ENCODE measurements at regions not wholly inside any gene's neighbourhood (a gene's known extent, or its start where the extent isn't known, plus 50 kb on each side); places are given as distances from the start of the nearest gene placed in this dataset.
A peak's percentile ranks its signal among the peaks of the same experiment; 100 is the strongest.
"Not testable (repeated sequence)": the region's sequence is repeated elsewhere in the genome, so short reads cannot be mapped to it uniquely, and the experiment has no call there.

- DNase-seq (ENCODE audit: low spot score): no peak
These were observed 174.8 kb downstream of the PDGFRA start for GRCh38 chr4:54403700-54404453.

GRCh38 chr4:54409270-54409817 is 180.3 kb downstream of the PDGFRA start:
- DNase-seq (ENCODE audit: low spot score): not testable (repeated sequence)

GRCh38 chr4:54414545-54414944 is 185.5 kb downstream of the PDGFRA start:
- DNase-seq (ENCODE audit: low spot score): no peak

- no peak for DNase-seq (ENCODE audit: low spot score)
These were observed 188.4 kb downstream of the PDGFRA start for GRCh38 chr4:54417476-54417875.

GRCh38 chr4:54418468-54418867 is 189.4 kb downstream of the PDGFRA start:
- DNase-seq (ENCODE audit: low spot score): no peak

GRCh38 chr4:54423066-54423465 is 194.0 kb downstream of the PDGFRA start:
- no peak for DNase-seq (ENCODE audit: low spot score)

- DNase-seq (ENCODE audit: low spot score): no peak
These were observed 198.7 kb downstream of the PDGFRA start for GRCh38 chr4:54427826-54428225.

GRCh38 chr4:54428940-54429339 is 199.8 kb downstream of the PDGFRA start:
- DNase-seq (ENCODE audit: low spot score): no peak

- no peak for DNase-seq (ENCODE audit: low spot score)
These were observed 204.6 kb downstream of the PDGFRA start for GRCh38 chr4:54433686-54434085.

GRCh38 chr4:54439831-54440243 is 210.7 kb downstream of the PDGFRA start:
- no peak for DNase-seq (ENCODE audit: low spot score)

GRCh38 chr4:54440394-54441136 is 211.5 kb downstream of the PDGFRA start:
- DNase-seq (ENCODE audit: low spot score): peak; percentile 19

GRCh38 chr4:54445866-54446265 is 211.9 kb upstream of the KIT start:
- DNase-seq (ENCODE audit: low spot score): no peak

- DNase-seq (ENCODE audit: low spot score): no peak
These were observed 211.2 kb upstream of the KIT start for GRCh38 chr4:54446581-54446980.

GRCh38 chr4:54447304-54447703 is 210.5 kb upstream of the KIT start:
- DNase-seq (ENCODE audit: low spot score): no peak

GRCh38 chr4:54449999-54450398 is 207.8 kb upstream of the KIT start:
- no peak for DNase-seq (ENCODE audit: low spot score)

GRCh38 chr4:54466960-54467359 is 190.8 kb upstream of the KIT start:
- DNase-seq (ENCODE audit: low spot score): not testable (repeated sequence)

GRCh38 chr4:54473077-54473545 is 184.6 kb upstream of the KIT start:
- DNase-seq (ENCODE audit: low spot score): no peak

GRCh38 chr4:54473798-54474197 is 184.0 kb upstream of the KIT start:
- DNase-seq (ENCODE audit: low spot score): no peak

GRCh38 chr4:54475546-54475945 is 182.2 kb upstream of the KIT start:
- DNase-seq (ENCODE audit: low spot score): no peak

GRCh38 chr4:54482529-54483200 is 175.1 kb upstream of the KIT start:
- no peak for DNase-seq (ENCODE audit: low spot score)

- DNase-seq (ENCODE audit: low spot score): no peak
These were observed 173.4 kb upstream of the KIT start for GRCh38 chr4:54484383-54484782.

GRCh38 chr4:54487491-54487890 is 170.3 kb upstream of the KIT start:
- no peak for DNase-seq (ENCODE audit: low spot score)

- DNase-seq (ENCODE audit: low spot score): no peak
These were observed 163.9 kb upstream of the KIT start for GRCh38 chr4:54493862-54494261.
